ENCODE measurements at regions not wholly inside any gene's neighbourhood (a gene's known extent, or its start where the extent isn't known, plus 50 kb on each side); places are given as distances from the start of the nearest gene placed in this dataset.
"Not testable (repeated sequence)": the region's sequence is repeated elsewhere in the genome, so short reads cannot be mapped to it uniquely, and the experiment has no call there.

DNA sequence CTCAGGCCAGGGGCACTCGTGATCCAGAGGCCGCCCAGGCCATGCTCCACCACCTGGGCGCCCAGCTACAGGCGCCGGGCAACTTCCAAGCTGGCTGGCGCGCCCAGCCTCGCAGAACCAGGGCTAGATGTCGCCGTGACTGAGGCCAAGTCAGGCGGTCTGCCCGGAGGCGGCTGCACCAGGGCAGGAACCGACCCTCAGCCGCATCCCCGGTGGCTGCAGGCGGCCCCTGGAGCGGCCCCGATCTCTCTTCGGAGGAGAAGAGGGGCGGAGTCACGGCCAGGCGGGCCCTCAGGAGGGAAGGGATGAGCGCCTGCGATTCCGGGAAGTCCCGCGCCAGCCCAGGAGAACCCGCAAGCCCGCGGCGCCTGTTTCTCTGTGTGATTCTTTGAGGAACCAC, 63.2 kb upstream of the GPR39 start:
- not testable (repeated sequence) for H3K27ac ChIP-seq (ENCODE audit: low read depth, low read length); H3K4me3 ChIP-seq (ENCODE audit: low read length); H2BK15ac ChIP-seq (replicated peaks; ENCODE audit: low read depth); H3K23ac ChIP-seq (ENCODE audit: low read length); H3K36me3 ChIP-seq (ENCODE audit: control insufficient read depth, insufficient read depth, low read length); H3K27me3 ChIP-seq (ENCODE audit: insufficient read depth, low read length, poor library complexity); H3K18ac ChIP-seq (ENCODE audit: low read length); H2BK120ac ChIP-seq (ENCODE audit: low read depth, low read length); H2AK5ac ChIP-seq (ENCODE audit: low read length); H4K5ac ChIP-seq (ENCODE audit: low read length); H3K4ac ChIP-seq (ENCODE audit: low read depth, low read length); H3K79me2 ChIP-seq (ENCODE audit: control insufficient read depth, insufficient read depth, low read length); H2BK5ac ChIP-seq (ENCODE audit: low read length); H4K8ac ChIP-seq (ENCODE audit: low read depth, low read length); H3K79me1 ChIP-seq (ENCODE audit: low read length); H3K4me1 ChIP-seq (ENCODE audit: control insufficient read depth, low read depth, low read length)
- WGBS (ENCODE audit: extremely low coverage, insufficient coverage, low lambda C conversion rate), result no CpG with 5 or more reads among the region's 32 CpGs
- Histone ChIP-seq H3K4me2 (ENCODE audit: low read length) (peak overlapping the region; percentile 22), H3K9ac (ENCODE audit: low read length) (peak overlapping the region; percentile 44), H3K56ac (ENCODE audit: low read length) (peak overlapping the region; percentile 76)
- peak; percentile 71 for DNase-seq

GRCh38 chr2:132360964-132361363, 55.6 kb upstream of the GPR39 start:
- H3K4me3 ChIP-seq (ENCODE audit: low read length); DNase-seq; H2BK15ac ChIP-seq (replicated peaks; ENCODE audit: low read depth); H3K4ac ChIP-seq (ENCODE audit: low read depth, low read length); H3K4me2 ChIP-seq (ENCODE audit: low read length); H2BK5ac ChIP-seq (ENCODE audit: low read length); H3K36me3 ChIP-seq (ENCODE audit: control insufficient read depth, insufficient read depth, low read length); H4K8ac ChIP-seq (ENCODE audit: low read depth, low read length); H3K18ac ChIP-seq (ENCODE audit: low read length); H4K5ac ChIP-seq (ENCODE audit: low read length); H3K27ac ChIP-seq (ENCODE audit: low read depth, low read length); H3K23ac ChIP-seq (ENCODE audit: low read length); H3K79me2 ChIP-seq (ENCODE audit: control insufficient read depth, insufficient read depth, low read length); H3K9ac ChIP-seq (ENCODE audit: low read length); H3K4me1 ChIP-seq (ENCODE audit: control insufficient read depth, low read depth, low read length); H3K27me3 ChIP-seq (ENCODE audit: insufficient read depth, low read length, poor library complexity); H3K56ac ChIP-seq (ENCODE audit: low read length); H2AK5ac ChIP-seq (ENCODE audit: low read length); H2BK120ac ChIP-seq (ENCODE audit: low read depth, low read length); H3K79me1 ChIP-seq (ENCODE audit: low read length): not testable (repeated sequence)
- no CpG with 5 or more reads among the region's 19 CpGs for WGBS (ENCODE audit: extremely low coverage, insufficient coverage, low lambda C conversion rate)

- not testable (repeated sequence) for DNase-seq; H3K4ac ChIP-seq (ENCODE audit: low read depth, low read length); H3K36me3 ChIP-seq (ENCODE audit: control insufficient read depth, insufficient read depth, low read length); H3K23ac ChIP-seq (ENCODE audit: low read length); H3K18ac ChIP-seq (ENCODE audit: low read length); H3K4me2 ChIP-seq (ENCODE audit: low read length); H3K56ac ChIP-seq (ENCODE audit: low read length); H4K8ac ChIP-seq (ENCODE audit: low read depth, low read length); H3K79me2 ChIP-seq (ENCODE audit: control insufficient read depth, insufficient read depth, low read length); H3K79me1 ChIP-seq (ENCODE audit: low read length); H3K4me3 ChIP-seq (ENCODE audit: low read length); H3K4me1 ChIP-seq (ENCODE audit: control insufficient read depth, low read depth, low read length); H2BK5ac ChIP-seq (ENCODE audit: low read length); H3K9ac ChIP-seq (ENCODE audit: low read length); H2AK5ac ChIP-seq (ENCODE audit: low read length); H2BK120ac ChIP-seq (ENCODE audit: low read depth, low read length); H3K27me3 ChIP-seq (ENCODE audit: insufficient read depth, low read length, poor library complexity); H3K27ac ChIP-seq (ENCODE audit: low read depth, low read length); H2BK15ac ChIP-seq (replicated peaks; ENCODE audit: low read depth); H4K5ac ChIP-seq (ENCODE audit: low read length)
- no CpG with 5 or more reads among the region's 16 CpGs for WGBS (ENCODE audit: extremely low coverage, insufficient coverage, low lambda C conversion rate)
Observed at GRCh38 chr2:132361498-132361897, 55.1 kb upstream of the GPR39 start.

- H3K4me3 ChIP-seq (ENCODE audit: low read length); H2AK5ac ChIP-seq (ENCODE audit: low read length); H3K79me2 ChIP-seq (ENCODE audit: control insufficient read depth, insufficient read depth, low read length); H2BK120ac ChIP-seq (ENCODE audit: low read depth, low read length); H3K4ac ChIP-seq (ENCODE audit: low read depth, low read length); H4K5ac ChIP-seq (ENCODE audit: low read length); H3K9ac ChIP-seq (ENCODE audit: low read length); H3K4me2 ChIP-seq (ENCODE audit: low read length); H3K36me3 ChIP-seq (ENCODE audit: control insufficient read depth, insufficient read depth, low read length); H3K27me3 ChIP-seq (ENCODE audit: insufficient read depth, low read length, poor library complexity); H4K8ac ChIP-seq (ENCODE audit: low read depth, low read length); H2BK15ac ChIP-seq (replicated peaks; ENCODE audit: low read depth); H3K23ac ChIP-seq (ENCODE audit: low read length); H3K56ac ChIP-seq (ENCODE audit: low read length); H2BK5ac ChIP-seq (ENCODE audit: low read length); H3K27ac ChIP-seq (ENCODE audit: low read depth, low read length); H3K79me1 ChIP-seq (ENCODE audit: low read length); H3K18ac ChIP-seq (ENCODE audit: low read length); DNase-seq; H3K4me1 ChIP-seq (ENCODE audit: control insufficient read depth, low read depth, low read length): not testable (repeated sequence)
- no CpG with 5 or more reads among the region's 2 CpGs for WGBS (ENCODE audit: extremely low coverage, insufficient coverage, low lambda C conversion rate)
Observed at GRCh38 chr2:132363352-132363751, 53.3 kb upstream of the GPR39 start.

- H3K4ac ChIP-seq (ENCODE audit: low read depth, low read length); H2BK120ac ChIP-seq (ENCODE audit: low read depth, low read length): not testable (repeated sequence)
Observed at GRCh38 chr2:132365963-132366362, 50.6 kb upstream of the GPR39 start.

DNA sequence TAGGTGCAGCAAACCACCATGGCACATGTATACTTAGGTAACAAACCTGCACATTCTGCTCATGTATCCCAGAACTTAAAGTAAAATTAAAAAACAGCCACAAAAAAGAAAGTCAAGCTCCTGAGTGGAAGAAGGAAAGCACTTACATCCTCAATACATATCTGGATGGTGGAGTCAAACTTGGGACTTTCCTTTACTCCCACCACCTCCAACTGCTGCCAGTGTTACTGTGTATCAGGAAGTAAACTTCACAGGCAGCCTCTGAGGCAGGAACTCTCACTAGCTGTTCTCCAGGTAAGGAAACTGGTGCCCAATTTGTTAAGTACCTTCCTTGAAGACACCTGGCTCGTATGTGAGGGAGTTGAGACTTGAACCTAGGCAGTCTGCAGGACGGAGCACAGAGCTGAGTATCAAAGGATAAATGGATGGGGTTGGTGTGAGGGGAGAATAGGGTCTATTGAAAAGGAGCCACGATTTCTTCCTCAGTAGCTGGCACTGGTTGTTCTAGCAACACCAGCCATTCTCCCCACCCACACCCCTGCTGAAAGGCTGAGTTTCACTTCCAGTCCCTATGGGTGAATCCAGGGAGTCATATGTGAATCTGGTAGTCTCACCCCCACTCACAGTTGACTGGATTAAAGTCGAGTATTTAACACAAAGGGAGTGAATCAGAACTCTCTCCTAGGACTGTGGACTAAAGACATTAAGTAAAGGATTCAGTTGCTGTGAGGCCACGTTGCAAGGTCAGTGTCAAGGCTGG, 50.0 kb upstream of the GPR39 start:
- no peaks in the 10 kb centered on the region for H3K79me1 ChIP-seq (ENCODE audit: low read length)
- no peaks in the 10 kb centered on the region for H3K36me3 ChIP-seq (ENCODE audit: control insufficient read depth, insufficient read depth, low read length)
- H4K8ac ChIP-seq (ENCODE audit: low read depth, low read length), result no peak overlapping the region
- H2BK15ac ChIP-seq (replicated peaks; ENCODE audit: low read depth), result no peak overlapping the region
- H3K79me2 ChIP-seq (ENCODE audit: control insufficient read depth, insufficient read depth, low read length), result no peaks in the 10 kb centered on the region
- H3K4ac ChIP-seq (ENCODE audit: low read depth, low read length), result no peak overlapping the region
- no CpG with 5 or more reads among the region's 5 CpGs for WGBS (ENCODE audit: extremely low coverage, insufficient coverage, low lambda C conversion rate)
- H3K27ac ChIP-seq (ENCODE audit: low read depth, low read length), result no peak overlapping the region
- H3K18ac ChIP-seq (ENCODE audit: low read length), result no peak overlapping the region
- no peaks in the 10 kb centered on the region for H3K4me1 ChIP-seq (ENCODE audit: control insufficient read depth, low read depth, low read length)
- no peak overlapping the region for H3K23ac ChIP-seq (ENCODE audit: low read length)
- no peaks in the 10 kb centered on the region for H3K27me3 ChIP-seq (ENCODE audit: insufficient read depth, low read length, poor library complexity)
- no peak overlapping the region for H3K9ac ChIP-seq (ENCODE audit: low read length)
- H2BK120ac ChIP-seq (ENCODE audit: low read depth, low read length), result no peak overlapping the region
- no peak overlapping the region for H3K4me3 ChIP-seq (ENCODE audit: low read length)
- H2AK5ac ChIP-seq (ENCODE audit: low read length), result no peak overlapping the region
- DNase-seq, result no peak
- H3K4me2 ChIP-seq (ENCODE audit: low read length), result no peak overlapping the region
- no peak overlapping the region for H3K56ac ChIP-seq (ENCODE audit: low read length)
- H2BK5ac ChIP-seq (ENCODE audit: low read length), result no peak overlapping the region
- H4K5ac ChIP-seq (ENCODE audit: low read length), result no peak overlapping the region

More at GRCh38 chr2:132365963-132366362, 50.6 kb upstream of the GPR39 start:
- not testable (repeated sequence) for H4K5ac ChIP-seq (ENCODE audit: low read length); H3K18ac ChIP-seq (ENCODE audit: low read length); H2BK5ac ChIP-seq (ENCODE audit: low read length); H3K79me1 ChIP-seq (ENCODE audit: low read length); H3K27ac ChIP-seq (ENCODE audit: low read depth, low read length); H4K8ac ChIP-seq (ENCODE audit: low read depth, low read length); H2AK5ac ChIP-seq (ENCODE audit: low read length); H3K4me3 ChIP-seq (ENCODE audit: low read length); H3K36me3 ChIP-seq (ENCODE audit: control insufficient read depth, insufficient read depth, low read length); H3K23ac ChIP-seq (ENCODE audit: low read length); H2BK15ac ChIP-seq (replicated peaks; ENCODE audit: low read depth); H3K4me1 ChIP-seq (ENCODE audit: control insufficient read depth, low read depth, low read length); H3K9ac ChIP-seq (ENCODE audit: low read length); H3K79me2 ChIP-seq (ENCODE audit: control insufficient read depth, insufficient read depth, low read length); H3K4me2 ChIP-seq (ENCODE audit: low read length); H3K56ac ChIP-seq (ENCODE audit: low read length); H3K27me3 ChIP-seq (ENCODE audit: insufficient read depth, low read length, poor library complexity); DNase-seq
- no CpG with 5 or more reads among the region's 3 CpGs for WGBS (ENCODE audit: extremely low coverage, insufficient coverage, low lambda C conversion rate)

Data from mesendoderm (in vitro differentiated cells).